ENCODE measurements at regions not wholly inside any gene's neighbourhood (a gene's known extent, or its start where the extent isn't known, plus 50 kb on each side); places are given as distances from the start of the nearest gene placed in this dataset.

DNA sequence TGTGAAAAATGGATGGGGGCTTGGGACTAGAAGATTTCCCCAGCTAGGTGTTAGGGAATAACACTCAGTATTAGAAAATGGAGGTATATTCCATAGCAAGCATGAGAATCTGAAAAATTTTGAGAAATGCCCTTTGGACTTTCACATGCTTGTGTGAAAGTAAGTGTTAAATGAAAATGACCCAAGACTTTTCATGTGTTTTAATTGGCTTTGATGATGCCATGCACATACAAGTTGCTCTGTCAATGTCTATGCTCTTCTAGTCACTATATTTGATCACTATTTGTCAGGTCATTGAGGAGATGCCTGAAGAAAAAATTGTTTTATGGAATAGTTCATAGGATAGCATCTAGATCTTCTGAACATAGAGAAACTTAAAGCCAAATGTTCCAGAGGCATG, 147.6 kb downstream of the SH2D1A start:
- TF ChIP-seq YY1 (IDR thresholded peaks at IDR 0.05; ENCODE audit: insufficient read depth, insufficient read length) = no peak
- no peak for TF ChIP-seq ZNF274 (IDR thresholded peaks at IDR 0.05; ENCODE audit: low read depth, low read length)
- TF ChIP-seq SUZ12 (IDR thresholded peaks at IDR 0.05; ENCODE audit: extremely low read depth, insufficient read depth, insufficient read length) = no peak
